Hypothalamus (tissue), 51 donors: ENCODE measurements at regions not wholly inside any gene's neighbourhood (a gene's known extent, or its start where the extent isn't known, plus 50 kb on each side); places are given as distances from the start of the nearest gene placed in this dataset.
"Not testable (repeated sequence)": the region's sequence is repeated elsewhere in the genome, so short reads cannot be mapped to it uniquely, and the experiment has no call there.

Experiments
- DNase-seq, 51 donors: peaks; one replicate each; lab custom pipeline; 2025; lab: John Stamatoyannopoulos, UW

DNA sequence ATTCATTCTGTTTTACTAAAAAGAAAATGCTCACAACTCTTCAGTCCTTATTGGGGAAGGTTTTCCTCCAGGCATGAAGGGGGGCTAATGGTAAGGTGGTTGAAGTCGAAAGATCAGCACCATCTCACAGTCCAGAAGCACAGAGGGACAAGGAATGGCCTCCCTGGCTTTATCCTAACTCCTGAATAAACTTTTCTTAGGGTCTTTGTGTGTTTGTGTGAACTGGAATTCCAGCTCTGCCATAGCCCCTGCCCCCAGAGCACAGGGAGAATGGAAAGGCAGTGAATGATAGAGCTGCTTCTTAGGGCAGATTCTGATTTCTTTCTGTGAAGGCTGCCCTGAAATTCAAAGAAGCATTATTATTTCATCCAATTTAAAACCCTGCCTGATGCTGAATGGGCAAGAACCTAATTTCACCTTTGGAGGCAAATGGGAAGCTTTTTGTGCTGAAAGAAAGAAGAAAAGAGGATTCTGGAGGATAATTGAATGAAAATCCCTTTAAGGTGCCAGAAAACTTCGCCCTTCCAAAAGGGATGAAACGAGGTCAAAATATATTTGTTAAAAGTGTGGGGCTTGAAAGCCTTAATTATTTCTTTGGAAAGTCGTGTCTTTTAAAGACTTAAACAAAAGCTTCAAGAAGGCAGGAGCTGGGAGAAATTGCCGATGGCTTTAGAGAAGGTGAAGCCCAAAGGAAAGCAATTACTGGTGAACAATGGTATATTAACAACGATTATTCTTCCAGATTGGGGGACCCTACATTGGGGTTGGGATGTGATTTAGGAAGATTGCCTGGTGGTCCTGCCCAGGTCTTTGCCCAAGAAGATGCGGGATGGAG, 259.9 kb upstream of the RGMA start:
- no peak for DNase-seq

GRCh38 chr15:93347986-93348385, 259.0 kb upstream of the RGMA start:
- DNase-seq, result no peak

DNA sequence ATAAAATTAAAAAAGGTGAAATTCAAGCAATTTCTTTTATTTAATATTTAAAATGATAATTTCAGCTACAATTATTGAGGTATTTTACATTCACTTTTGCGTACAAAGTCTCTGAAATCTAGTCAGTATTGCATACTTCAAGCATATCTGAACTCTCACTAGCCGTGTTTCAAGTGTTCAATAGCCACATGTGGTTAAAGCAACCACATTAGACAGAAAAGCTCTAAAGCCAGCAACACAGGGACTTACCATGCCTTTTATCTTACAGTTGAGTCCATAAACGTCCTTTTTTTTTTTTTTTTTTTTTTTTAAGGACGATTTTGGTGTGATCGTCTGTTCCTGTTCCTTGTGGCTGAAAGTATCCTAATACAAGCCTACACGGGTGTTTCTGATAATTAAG, 257.0 kb upstream of the RGMA start:
- no peak for DNase-seq

DNA sequence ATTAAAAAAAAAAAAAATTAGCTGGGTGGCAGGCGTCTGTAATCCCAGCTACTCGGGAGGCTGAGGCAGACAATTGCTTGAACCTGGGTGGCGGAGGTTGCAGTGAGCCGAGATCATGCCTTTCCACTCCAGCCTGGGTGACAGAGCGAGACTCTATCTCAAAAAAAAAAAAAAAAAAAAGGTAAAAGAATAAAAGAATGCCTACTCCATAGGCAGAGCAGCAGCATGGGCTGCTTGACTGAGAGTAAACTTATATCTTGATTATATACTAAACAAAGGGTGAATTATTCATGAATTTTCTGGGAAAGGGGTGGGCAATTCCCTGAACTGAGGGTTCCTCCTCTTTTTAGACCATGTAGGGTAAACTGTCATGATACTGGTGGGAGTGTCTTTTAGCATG, 254.4 kb upstream of the RGMA start:
- DNase-seq, result not testable (repeated sequence)

GRCh38 chr15:93341164-93341563, 252.2 kb upstream of the RGMA start:
- no peak for DNase-seq

DNA sequence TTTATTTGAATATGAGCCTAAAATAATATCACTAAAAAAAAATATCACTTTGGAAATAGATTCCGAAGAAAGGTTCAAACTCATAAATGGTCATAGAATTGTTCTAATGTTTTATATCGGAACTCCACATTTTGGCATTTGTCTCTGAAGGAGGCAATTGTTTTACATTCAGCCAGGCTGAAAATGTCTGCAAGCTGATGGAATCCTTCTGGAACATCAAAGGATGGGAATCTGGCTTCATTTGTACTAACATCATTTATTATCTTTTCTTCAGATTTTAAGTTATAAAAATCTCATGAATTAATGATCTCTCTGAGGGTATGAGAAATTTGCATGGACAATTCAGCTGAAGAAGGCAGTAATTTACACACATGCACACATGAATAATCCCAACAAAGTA, 251.4 kb upstream of the RGMA start:
- no peak for DNase-seq

DNA sequence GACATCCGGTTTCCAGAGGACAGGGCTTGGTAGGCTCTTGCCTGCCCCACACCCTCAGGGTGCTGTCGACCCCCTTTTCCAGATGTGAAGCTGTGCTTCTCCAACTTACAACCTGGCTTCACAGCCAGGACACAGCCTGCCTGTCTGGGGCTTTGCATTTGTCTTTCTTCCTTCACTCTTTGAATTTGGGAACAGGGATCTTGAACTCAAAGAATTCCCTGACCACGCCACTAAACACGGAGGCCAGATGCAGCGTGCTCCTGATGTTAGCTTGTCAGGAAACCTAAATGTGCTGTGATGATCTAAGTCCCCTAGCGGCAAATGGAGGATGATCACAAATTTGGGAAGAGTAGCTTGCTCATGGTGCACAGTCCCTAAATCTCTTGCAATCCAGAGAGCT, 244.8 kb upstream of the RGMA start:
- no peak for DNase-seq

GRCh38 chr15:93333126-93333525, 244.1 kb upstream of the RGMA start:
- DNase-seq, result not testable (repeated sequence)

DNA sequence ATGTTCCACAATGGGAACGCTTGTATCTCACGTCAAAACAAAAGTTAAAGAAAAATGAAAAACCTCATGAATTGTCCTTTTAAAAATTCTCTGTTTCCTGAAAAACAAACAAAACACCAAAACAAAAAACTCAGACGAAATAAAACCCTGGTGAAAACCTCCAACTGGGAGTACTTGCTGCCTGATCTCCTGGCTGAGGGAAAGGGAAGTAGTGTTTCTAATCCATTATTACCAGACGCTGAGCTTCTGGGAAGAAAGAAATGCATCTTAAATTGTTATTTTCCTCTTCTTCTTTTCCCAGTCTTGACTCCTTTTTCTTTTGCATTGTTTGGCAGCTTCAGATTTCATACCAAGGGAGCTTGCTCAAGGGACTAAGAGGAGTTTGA, 243.2 kb upstream of the RGMA start:
- no peak for DNase-seq

DNA sequence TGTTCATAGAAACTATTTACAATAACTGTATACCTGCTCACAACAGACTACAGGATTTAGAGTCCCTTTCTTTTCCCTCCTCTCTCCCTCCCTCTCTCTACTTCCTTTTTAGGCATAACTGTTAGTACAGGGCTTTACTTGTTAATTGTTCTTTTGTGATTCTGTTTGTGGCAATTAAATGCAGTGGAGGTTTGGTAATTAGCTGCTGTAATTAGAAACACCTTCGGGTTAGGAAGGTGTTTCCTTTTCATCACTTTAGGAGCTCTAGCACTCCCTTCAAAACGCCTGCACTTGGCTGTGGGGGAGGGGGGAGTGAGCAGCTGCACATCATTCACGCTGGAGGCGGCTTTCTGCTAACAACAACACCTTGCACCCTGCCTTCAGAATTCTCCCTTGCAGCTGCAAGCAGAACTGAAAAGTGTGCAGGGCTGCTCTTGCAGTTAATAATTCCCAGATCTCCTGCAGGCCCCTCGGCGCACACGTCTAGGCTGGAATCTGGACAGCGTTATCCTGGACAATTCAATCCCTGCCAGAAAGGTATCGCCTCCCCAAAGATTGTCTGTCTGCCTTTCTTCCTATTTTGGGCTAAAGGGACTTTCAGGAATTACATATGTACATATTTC, 242.6 kb upstream of the RGMA start:
- no peak for DNase-seq

DNA sequence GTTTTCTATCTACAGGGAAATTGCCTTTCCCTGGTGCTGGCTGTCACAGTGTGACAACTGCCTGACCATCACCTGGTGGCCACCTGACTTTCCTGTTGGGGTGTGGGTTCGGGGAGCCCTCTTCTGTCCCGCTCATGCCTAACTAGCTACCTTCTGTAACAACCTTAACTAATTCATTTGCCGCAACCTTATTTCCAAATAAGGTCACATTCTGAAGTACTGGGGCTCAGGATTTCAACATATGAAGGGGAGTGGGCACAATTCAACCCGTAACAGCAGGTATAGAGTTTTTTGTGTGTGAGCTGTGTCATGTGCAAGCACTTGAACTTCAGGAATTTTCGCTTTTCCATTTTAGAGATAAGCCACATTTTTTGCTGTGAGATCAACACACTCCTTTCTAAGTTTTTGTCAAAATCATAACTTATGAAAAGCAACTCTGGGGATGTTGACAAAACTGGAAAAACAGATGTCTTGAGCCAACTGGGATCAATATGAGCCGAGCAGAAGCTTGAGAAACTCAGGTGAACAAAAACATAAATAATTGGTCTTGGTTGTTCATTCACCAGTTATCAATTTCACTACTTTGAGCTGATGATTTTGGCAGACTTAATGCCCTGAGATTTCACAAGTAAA, 242.0 kb upstream of the RGMA start:
- DNase-seq, result no peak

DNA sequence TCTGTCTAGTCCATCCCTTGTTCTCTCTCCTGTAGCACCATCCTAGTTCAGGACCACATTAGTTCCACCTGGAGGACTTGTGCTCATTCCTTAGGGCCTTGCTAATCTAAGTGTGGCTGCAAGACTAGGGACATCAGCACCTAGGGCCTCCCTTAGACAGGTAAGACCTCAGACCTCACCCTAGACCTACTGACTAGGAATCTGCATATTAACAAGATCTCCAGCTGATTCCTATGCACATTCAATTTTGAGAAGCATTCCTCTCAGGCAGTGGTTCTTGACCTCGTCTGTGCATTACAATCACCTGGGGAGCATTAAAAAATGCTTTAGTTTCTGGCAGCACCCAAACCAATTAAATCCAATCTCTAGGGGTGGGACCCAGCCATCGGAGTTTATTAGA, 238.4 kb upstream of the RGMA start:
- DNase-seq, result no peak

DNA sequence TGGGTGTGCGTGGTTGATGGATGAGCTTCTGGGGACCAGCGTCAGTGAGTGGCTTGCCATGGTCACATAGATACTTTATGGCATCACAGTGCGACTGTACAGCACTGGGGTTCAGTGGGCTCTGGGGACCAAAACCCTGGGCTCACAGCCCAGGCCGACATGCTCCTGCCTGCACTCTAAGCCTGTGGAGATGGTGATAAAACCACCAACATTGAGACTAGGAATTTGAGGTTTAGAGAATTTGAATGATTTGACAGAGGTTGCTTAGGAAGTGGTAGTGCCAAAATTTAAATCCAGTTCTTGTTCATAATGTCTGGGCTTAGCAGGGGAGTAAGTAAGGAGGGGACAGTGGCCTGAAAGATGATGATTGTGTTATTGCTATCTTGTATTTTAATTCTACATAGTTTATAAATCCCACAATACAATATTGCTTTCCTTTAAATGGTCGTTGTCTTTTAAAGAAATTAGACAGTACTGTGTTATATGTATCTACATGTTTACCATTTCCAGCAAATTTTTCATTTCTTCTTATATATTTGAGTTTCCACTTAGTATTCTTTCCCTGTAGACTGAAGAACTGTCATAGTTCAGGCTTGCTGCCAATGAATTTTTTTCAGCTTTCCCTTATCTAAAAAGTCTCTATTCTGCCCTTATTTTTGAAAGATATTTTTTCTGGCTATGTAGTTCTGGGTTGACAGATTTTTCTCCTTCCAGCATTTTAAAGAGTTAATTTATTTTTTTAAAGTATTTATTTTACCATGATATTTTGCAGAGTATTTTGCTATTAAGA, 235.4 kb upstream of the RGMA start:
- DNase-seq, result no peak

DNA sequence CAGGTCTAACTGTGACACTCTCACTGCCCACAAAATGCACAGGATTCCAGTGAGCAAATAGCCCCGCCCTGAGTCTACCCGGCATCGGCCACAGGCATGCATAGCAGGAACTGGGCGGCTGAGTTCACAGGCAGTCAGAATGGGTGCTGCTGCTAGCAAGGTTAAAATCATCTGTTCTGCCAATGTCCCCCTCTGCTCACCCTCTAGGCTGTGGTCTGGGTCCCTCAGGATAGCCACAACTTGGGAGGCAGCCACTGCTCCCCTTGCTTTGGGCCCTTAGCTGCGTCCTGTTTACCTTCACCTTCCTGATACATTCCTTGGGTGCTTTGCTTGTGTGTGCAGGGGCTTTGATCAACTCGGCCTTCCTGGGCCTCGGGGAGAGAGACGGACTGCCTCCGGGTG, 232.9 kb upstream of the RGMA start:
- no peak for DNase-seq

DNA sequence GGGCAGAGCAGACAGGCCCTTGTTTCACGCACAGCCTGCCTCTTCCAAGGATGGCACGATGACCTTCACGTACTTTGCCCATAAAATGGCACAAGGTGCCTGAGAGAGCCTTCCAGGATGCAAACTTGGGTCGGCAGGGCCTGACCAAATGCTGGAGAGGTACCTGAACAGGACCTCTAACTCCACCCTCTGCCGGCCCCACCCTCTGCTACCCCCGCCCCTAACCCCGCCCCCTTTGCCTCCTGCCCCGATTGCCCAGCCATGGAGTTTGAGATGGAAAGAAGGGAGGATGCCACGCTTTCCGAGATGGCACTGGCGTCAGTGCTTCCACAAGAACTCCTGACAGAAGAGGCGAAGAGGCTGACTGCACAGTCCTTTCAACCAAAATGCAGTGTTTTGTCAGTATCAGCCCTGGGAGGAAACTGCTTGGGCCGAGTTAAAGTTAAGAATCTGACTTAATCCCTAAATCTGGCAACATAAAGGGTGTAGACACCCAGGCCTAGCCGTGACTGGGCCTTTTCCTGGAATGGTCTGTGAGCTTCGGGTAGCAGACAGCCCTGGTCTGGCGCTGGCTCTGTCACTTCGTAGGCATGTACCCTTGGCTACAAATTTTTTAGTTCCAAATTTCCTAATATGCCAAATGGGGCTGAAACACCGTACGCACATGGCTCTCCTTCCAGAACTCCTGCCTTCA, 230.3 kb upstream of the RGMA start:
- no peak for DNase-seq

DNA sequence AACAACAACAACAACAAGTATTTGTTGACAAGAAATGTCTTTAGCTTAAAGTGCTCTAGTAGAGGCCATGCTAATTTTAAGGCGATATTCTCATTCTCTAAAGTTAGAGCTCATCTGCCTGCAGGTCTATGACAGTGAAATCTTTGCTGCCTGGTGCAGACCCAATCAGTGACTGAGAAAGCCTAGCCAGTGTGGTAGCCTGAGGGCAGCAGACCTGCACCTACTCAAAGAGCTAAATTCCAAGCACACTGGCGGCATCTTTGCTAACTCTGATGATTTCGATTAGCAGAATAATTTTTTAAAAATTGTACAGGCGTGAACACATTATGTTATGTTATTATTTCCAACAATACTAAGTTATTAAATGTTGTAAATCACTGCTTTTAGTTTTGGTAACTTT, 228.8 kb upstream of the RGMA start:
- no peak for DNase-seq

DNA sequence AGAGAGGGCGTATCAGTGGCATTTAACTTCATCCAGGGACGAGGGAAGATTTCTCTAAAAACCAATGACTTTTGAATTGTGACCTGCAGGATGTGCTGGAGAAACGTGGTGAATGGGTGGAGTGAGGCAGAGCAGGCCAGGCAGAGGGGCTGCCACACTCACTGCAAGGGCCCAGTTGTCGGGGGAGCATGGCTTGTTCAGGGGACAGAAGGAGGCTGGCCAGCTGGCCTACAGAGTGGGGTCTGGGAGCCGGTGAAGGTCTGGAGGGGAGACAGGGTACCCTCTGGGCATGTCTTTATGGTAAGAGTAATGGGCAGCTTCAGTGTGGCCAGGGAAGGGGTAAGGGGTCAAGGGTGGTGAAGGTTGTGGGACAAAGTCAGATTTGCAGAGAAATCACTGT, 225.2 kb upstream of the RGMA start:
- no peak for DNase-seq

DNA sequence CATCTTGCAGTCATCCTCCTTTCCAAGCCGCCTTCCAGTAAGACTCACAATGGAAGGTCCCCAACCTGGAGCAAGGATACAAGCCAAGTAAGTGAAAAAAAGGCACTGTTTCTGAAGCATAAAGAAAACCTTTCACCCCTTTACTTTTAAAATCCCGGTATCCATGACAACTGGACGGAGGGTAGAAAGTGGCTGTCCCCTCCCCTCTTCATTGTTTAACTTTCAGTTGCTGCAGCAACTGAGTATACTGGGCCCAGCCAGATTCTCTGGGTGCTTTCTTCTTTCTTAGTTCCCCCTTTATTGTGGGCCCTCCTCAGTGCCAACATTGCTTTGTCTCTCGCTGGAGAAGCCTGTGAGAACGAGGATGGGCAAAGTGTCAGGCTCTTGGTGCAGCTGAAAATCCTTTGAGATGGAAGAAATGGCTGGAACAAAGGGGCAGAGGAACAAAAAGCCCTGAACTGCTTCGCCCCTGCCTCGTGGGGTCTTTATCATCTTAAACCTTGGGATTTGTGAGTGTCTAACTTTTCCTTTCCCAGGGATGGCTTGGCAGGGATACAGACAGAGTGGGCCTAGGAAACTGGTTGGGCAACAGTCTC, 224.0 kb upstream of the RGMA start:
- peak in 35 of 51 donors; percentile 11 to 93 (median 60) for DNase-seq

DNA sequence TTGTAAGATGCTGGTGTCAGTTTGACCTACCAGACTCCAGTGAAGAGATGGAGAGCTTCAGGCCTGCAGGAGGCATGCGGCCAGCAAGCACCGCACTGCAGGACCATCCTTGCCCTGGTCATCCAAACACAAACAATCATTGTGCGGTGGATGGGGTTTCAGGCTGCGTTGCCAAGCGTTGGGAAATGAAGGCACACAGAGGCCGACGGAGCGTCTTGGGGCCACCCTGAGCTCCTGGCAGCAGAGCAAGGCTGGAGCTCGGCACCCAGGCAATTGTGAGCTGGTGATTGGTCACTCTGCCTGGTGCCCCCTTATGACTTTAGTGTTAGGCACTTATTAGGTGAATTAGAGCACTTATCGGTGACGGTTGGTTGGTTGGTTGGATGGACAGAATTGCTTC, 222.6 kb upstream of the RGMA start:
- peak in 4 of 51 donors; percentile 9 to 48 (median 17) for DNase-seq

GRCh38 chr15:93308026-93308690, 219.1 kb upstream of the RGMA start:
- DNase-seq, result no peak
